ENCODE measurements at regions not wholly inside any gene's neighbourhood (a gene's known extent, or its start where the extent isn't known, plus 50 kb on each side); places are given as distances from the start of the nearest gene placed in this dataset.

DNA sequence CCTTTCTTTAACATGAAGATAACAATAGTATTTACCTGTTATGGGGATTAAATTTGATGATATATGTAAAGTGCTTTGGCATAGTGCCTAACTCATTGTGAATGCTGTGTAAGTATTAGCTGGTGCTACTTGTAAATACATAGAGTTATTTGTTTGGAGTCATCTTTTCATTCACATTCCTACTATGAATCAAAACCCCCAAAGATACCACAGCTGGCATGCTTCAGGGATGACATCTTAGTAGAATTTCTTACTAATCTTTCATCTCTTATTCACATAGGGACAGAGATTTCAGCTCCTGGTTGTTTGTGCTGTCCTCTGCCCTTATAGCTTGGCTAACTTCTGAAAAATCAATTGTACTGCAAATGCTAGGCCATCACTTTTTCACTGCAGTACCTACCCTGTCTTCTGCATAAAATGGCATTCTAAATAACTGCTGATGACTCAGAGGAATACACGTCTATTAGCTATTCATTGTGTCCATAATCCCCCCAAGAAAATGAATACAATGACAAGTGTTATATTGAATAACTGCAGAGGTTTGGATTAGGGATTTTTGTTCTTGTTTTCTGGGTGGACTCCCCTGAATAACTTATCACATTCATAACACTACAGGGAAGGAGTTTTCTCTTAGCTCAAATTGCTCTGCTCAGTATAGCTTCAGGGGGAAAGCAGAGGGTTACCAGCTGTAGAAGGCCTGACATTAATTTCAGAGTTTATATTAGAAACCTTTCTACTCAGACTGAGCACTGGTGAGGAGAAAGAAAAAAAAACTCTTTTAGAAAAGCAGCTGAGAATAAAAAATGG is 192.2 kb upstream of the C9orf72 start:
- Histone ChIP-seq H2AFZ (ENCODE audit: low read length) (no peak overlapping the region), H3K4me1 (replicated peaks in 1 of 4; ENCODE audit: control insufficient read depth in 3 of 4, insufficient read depth in 4 of 4, low read length in 3 of 4) (no peaks in the 10 kb centered on the region), H3K23ac (ENCODE audit: insufficient read length) (no peak overlapping the region), H3K18ac (ENCODE audit: extremely low read depth, low read length) (no peak overlapping the region), H3K36me3 (ENCODE audit: control insufficient read depth in 2 of 4, insufficient read depth in 4 of 4, low read length in 3 of 4) (no peaks in the 10 kb centered on the region), H2AK5ac (ENCODE audit: low read depth, low read length) (no peak overlapping the region), H2BK5ac (ENCODE audit: low read depth, low read length) (no peak overlapping the region), H4K5ac (ENCODE audit: insufficient read length, low read depth, low read length) (no peak overlapping the region), H3K4me2 (ENCODE audit: insufficient read depth in 1 of 2, low read depth in 2 of 2, low read length in 2 of 2) (no peak overlapping the region), H4K8ac (ENCODE audit: extremely low read depth, insufficient read depth, low read length) (no peak overlapping the region), H3K4ac (replicated peaks; ENCODE audit: insufficient read length, low read depth, low read length) (no peak overlapping the region), H2BK15ac (ENCODE audit: low read length) (no peak overlapping the region), H2BK120ac (replicated peaks; ENCODE audit: low read depth, low read length) (no peak overlapping the region), H2BK12ac (ENCODE audit: low read depth, low read length) (no peak overlapping the region), H3K23me2 (ENCODE audit: low read depth, low read length) (no peaks in the 10 kb centered on the region), H3K79me2 (ENCODE audit: control insufficient read depth in 1 of 2, insufficient read depth in 2 of 2, low read length in 2 of 2) (no peaks in the 10 kb centered on the region), H3K14ac (ENCODE audit: insufficient read length) (no peak overlapping the region), H3K27ac (ENCODE audit: low read depth, low read length) (no peak overlapping the region), H3K9ac (replicated peaks in 1 of 4; ENCODE audit: extremely low read depth in 1 of 4, low read depth in 3 of 4, low read length in 3 of 4) (no peak overlapping the region), H3K4me3 (ENCODE audit: extremely low read depth in 1 of 4, insufficient read depth in 2 of 4, low read depth in 3 of 4, low read length in 4 of 4) (no peak overlapping the region), H2BK20ac (ENCODE audit: low read length) (no peak overlapping the region), H3K79me1 (ENCODE audit: low read depth, low read length) (no peaks in the 10 kb centered on the region), H3K9me3 (ENCODE audit: insufficient read depth in 2 of 2, low read depth in 1 of 2, low read length in 1 of 2) (0 out of 4 replicates have a peak, but pooled peaks cover 0 to 3% of the 10 kb centered on the region in 2 experiments), H3K56ac (replicated peaks; ENCODE audit: insufficient read length, low read depth, low read length) (no peak overlapping the region), H4K20me1 (replicated peaks in 1 of 2; ENCODE audit: control insufficient read depth in 1 of 2, insufficient read depth in 2 of 2, low read length in 2 of 2) (no peaks in the 10 kb centered on the region), H3K27me3 (replicated peaks in 1 of 4; ENCODE audit: control insufficient read depth in 3 of 4, extremely low read depth in 1 of 4, insufficient read depth in 3 of 4, low read length in 3 of 4) (no peaks in the 10 kb centered on the region), H4K91ac (replicated peaks; ENCODE audit: insufficient read length, low read length) (no peak overlapping the region)
- CTCF ChIA-PET (ENCODE audit: partially characterized antibody), result interaction anchor here (1.3 to 3.0 kb wide), 2 partner anchors 10 to 39 kb away, joined by 5 to 11 read pairs; no protein-coding TSS in a partner anchor
- POLR2A ChIA-PET (ENCODE audit: partially characterized antibody), result no interaction called here
- WGBS, 2 experiments (ENCODE audit: extremely low coverage in 1 of 2, insufficient coverage in 1 of 2, insufficient read length in 1 of 2, insufficient replicate concordance in 2 of 2, low coverage in 1 of 2, low lambda C conversion rate in 2 of 2, missing lambda C conversion rate in 1 of 2), result 77% methylated on average over 1 of the region's 1 CpG; no CpG with 5 or more reads in 1 of the 2 experiments
- FAIRE-seq (no peak), DNase-seq (ENCODE audit: low read depth in 1 of 2, low spot score in 2 of 2) (no peak)
- TF ChIP-seq CEBPB (IDR thresholded peaks at IDR 0.05; ENCODE audit: low read depth, low read length), result no peak
- TF ChIP-seq EP300 (IDR thresholded peaks at IDR 0.05; ENCODE audit: borderline replicate concordance in 1 of 2, low read depth in 2 of 2, low read length in 2 of 2), result no peak
- TF ChIP-seq, protein P1, sequence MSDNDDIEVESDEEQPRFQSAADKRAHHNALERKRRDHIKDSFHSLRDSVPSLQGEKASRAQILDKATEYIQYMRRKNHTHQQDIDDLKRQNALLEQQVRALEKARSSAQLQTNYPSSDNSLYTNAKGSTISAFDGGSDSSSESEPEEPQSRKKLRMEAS (IDR thresholded peaks at IDR 0.05), result no peak
- no peak for TF ChIP-seq SRF (IDR thresholded peaks at IDR 0.05; ENCODE audit: low read depth, low read length)
- TF ChIP-seq, protein P2, sequence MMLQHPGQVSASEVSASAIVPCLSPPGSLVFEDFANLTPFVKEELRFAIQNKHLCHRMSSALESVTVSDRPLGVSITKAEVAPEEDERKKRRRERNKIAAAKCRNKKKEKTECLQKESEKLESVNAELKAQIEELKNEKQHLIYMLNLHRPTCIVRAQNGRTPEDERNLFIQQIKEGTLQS (IDR thresholded peaks at IDR 0.05; ENCODE audit: insufficient read depth, low read depth, low read length), result no peak
- TF ChIP-seq HDAC6 (IDR thresholded peaks at IDR 0.05; ENCODE audit: low read depth, low read length), result no peak
- no peak for TF ChIP-seq TBP (IDR thresholded peaks at IDR 0.05; ENCODE audit: low read depth, low read length)
- TF ChIP-seq CHD2 (IDR thresholded peaks at IDR 0.05; ENCODE audit: low read length), result no peak
- no peak for TF ChIP-seq GTF2F1 (IDR thresholded peaks at IDR 0.05; ENCODE audit: borderline replicate concordance, low read depth, low read length)
- no peak for TF ChIP-seq CTBP2 (IDR thresholded peaks at IDR 0.05; ENCODE audit: borderline replicate concordance, insufficient read depth, insufficient read length, low read length)
